ENCODE measurements at regions not wholly inside any gene's neighbourhood (a gene's known extent, or its start where the extent isn't known, plus 50 kb on each side); places are given as distances from the start of the nearest gene placed in this dataset.

- TF ChIP-seq, protein P1, sequence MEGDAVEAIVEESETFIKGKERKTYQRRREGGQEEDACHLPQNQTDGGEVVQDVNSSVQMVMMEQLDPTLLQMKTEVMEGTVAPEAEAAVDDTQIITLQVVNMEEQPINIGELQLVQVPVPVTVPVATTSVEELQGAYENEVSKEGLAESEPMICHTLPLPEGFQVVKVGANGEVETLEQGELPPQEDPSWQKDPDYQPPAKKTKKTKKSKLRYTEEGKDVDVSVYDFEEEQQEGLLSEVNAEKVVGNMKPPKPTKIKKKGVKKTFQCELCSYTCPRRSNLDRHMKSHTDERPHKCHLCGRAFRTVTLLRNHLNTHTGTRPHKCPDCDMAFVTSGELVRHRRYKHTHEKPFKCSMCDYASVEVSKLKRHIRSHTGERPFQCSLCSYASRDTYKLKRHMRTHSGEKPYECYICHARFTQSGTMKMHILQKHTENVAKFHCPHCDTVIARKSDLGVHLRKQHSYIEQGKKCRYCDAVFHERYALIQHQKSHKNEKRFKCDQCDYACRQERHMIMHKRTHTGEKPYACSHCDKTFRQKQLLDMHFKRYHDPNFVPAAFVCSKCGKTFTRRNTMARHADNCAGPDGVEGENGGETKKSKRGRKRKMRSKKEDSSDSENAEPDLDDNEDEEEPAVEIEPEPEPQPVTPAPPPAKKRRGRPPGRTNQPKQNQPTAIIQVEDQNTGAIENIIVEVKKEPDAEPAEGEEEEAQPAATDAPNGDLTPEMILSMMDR (IDR thresholded peaks at IDR 0.05), result no peak
- no peak for TF ChIP-seq POLR2A (IDR thresholded peaks at IDR 0.05)
Measured at GRCh38 chr4:153076861-153077260, 127.4 kb upstream of the TRIM2 start.
